Activated T-cell treated with anti-CD3 and anti-CD28 coated beads, Interleukin-2, amount 50 U/mL, for 48 hours (primary cell): ENCODE measurements at regions not wholly inside any gene's neighbourhood (a gene's known extent, or its start where the extent isn't known, plus 50 kb on each side); places are given as distances from the start of the nearest gene placed in this dataset.

Experiments
- DNase-seq, 2 experiments: peaks; one replicate each; pipeline ENCODE4 v3.0.0-alpha.2; 2020

- no peak for DNase-seq
These were observed 91.7 kb downstream of the DACT2 start for GRCh38 chr6:168227840-168228239.

DNA sequence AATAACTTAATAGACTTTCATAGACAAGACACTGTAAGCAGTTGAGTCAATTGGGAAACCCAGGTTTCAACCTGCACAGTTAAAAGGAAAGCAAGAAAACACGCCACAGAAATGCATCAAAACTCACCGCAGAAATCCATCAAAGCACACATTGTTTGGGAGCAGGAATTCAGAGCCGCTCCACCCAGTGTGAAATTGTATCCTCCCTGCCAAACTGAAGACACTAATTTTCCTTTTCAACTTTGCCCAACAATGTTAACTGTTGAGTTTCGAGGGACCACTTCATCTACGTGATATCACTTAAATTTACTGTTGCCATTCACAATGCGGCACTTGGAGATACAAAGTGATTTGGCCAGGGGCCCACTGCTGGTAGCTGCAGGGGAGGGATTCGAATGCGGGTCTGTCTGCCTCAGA is 92.7 kb downstream of the DACT2 start:
- no peak for DNase-seq

DNA sequence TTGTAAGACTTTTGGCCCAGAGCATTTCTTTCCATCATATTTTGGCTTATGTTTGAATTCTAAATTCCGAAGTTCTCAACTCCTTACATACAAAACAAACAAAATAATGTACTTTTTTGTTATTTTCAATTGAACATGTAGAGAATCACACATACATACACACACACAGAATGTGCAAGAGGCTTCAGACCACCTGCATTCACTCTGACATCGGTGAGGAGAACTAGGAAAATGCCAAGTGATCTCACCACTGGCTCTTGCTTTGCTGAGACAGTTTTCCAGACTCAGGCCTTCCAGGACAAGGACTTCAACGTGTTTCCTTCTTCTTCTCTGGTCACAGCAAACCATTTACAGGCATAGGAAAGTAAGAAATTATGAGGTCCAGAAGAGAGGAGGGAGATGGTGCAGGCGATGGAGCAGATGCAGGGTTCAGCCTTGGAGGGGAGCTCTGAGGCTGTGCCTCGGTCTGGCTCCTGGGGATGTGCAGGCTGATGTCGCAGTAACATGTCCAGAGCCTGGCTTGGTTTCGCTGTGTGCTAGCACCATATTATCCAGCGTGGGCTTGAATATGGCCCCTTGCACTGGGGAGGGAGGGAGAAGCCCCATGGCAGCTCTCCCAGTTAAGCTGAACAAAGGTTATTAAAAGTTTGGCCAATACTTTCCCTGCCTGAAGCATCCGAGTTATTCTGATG is 93.4 kb downstream of the DACT2 start:
- no peak for DNase-seq

DNA sequence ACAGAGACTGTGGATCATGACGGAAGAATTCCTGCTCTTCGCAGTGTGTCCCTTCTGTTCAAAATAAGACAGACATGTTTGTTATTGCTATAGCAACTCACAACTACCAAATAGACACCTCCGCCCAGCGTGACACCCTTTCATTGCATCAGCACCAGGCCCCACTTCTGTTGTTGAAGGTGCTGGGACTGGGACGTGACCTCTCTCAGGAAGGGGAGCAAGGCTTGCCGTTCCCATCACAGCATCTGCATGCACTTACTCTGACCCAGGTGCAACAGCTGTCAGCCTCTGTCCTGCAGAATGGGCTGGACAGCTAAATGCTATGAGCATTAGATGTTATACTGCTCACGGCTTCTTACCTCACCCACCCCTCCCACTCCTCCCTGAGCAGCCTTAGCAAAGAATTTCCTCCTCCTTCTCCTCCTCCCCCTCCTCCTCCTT is 94.1 kb downstream of the DACT2 start:
- no peak for DNase-seq

DNA sequence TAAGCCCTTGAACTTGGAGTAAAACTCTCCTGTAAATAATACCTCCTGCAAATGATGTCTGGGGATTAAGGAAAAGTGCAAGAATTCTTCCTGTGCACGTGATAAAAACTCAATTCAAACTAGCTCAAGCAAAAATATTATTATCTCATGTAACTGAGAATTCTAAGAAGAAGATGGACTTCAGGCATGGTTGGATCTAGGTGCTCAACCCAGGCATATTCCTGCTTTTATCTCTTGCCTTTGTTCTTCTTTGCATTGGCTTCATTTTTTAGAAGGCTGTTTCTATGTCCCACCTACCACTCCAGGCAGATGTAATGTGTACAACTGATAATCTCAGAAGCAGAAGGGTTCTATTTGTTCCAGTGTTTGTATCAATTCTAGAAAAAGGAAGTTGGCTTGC is 95.8 kb downstream of the DACT2 start:
- no peak for DNase-seq

- no peak for DNase-seq
These were observed 96.4 kb downstream of the DACT2 start for GRCh38 chr6:168223150-168223549.

DNA sequence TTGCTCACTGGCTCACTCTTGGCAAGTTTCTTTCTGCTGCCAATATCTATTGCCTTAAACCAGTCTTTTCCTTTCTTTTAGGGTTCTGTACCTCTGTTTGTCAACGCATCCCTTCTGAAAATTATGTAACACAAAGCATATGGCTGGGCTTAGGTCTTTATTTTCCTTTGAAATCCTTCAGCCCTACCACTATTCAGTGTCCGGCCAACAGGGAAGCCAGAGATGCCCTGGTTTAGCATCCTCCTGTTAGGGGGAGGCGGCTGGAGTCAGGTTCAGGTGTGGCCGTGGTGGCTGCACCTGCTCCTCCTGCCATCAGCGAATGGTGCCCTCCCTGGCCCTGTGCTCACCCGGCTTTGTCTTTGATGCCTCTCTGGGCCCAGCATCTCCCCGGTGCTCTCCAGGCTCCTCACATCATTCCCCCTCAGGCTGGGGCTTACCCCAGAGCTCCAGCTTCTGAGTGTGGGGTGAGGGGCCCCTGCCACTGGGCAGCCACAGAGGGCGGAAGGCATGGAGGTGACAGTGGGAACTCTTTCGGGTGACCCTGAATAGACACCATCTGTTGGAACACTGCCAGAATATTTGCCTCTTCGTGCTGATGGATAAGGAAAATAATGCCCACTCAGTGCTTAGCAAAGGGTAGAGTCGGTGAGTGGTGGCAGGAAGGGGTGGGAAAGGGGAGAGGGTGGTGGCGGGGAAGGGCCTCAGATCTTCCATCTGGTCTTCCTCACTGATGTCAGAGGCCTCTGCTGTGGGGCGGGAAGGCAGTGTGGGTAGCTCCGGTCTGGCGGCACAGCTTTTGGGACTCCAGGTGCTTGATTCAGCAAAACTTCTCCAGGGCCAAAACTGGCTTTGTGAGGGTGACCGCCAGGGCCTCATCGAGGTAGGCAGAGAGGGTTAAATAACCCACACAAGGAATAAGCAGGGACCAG is 97.2 kb downstream of the DACT2 start:
- no peak for DNase-seq

GRCh38 chr6:168221497-168222079 is 98.0 kb downstream of the DACT2 start:
- DNase-seq = no peak

GRCh38 chr6:168221000-168221399 is 98.6 kb downstream of the DACT2 start:
- no peak for DNase-seq

DNA sequence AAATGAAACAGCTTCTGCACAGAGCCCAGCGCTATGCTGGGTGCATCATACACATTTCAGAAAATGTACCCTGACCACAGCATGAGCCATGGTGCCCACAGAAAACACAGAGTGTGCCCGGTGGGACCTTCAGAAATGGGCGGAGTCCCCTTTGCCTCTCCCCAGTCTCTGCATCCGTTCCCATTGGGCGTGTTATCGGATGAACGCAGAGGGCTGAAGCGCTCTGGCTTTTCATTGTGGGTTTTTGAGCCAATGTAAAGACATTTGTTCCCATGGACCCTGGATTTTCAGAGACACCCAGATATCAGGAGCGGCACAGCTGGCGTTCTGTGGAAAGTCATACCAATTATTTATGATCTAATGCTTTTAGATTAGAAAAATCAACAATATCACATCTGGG is 99.8 kb downstream of the DACT2 start:
- no peak for DNase-seq

DNA sequence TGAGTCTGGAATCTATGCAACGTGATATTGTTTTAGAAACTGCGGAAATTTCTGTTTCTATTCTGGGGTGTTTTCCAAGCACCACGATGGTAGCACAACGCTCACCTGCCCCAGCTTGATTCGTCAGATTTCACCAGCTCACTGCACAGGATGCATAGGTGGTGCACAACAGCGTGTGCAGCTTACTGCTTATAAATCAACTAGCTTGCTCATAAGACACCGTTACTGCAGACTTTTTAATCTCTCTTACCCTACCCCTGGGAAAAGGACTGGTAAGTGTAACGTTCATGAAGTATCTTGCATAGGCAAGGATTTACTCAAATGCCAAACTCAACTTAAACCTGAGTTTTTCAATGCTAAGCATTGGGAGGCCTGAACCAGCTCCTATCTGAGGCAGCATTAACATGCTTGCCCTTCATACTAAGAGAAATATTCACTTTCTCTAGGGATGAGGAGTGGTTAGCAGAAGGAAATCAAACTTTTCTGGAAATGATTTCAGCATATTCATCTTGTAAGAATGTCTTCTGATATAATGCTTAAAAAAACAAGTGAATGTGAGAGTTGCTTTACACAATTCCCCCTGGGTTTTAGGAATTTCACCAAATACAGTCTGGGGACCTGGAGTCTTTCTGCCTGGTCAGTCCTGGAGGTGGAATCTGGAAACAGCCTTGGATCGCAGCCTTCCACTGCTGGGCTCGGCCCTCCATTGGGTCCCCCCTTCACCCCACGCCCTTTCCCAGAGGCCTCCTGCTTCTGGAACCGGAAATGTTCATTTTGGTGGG is 100.6 kb downstream of the DACT2 start:
- DNase-seq = no peak

GRCh38 chr6:168217880-168218537 is 101.6 kb downstream of the DACT2 start:
- DNase-seq = no peak

DNA sequence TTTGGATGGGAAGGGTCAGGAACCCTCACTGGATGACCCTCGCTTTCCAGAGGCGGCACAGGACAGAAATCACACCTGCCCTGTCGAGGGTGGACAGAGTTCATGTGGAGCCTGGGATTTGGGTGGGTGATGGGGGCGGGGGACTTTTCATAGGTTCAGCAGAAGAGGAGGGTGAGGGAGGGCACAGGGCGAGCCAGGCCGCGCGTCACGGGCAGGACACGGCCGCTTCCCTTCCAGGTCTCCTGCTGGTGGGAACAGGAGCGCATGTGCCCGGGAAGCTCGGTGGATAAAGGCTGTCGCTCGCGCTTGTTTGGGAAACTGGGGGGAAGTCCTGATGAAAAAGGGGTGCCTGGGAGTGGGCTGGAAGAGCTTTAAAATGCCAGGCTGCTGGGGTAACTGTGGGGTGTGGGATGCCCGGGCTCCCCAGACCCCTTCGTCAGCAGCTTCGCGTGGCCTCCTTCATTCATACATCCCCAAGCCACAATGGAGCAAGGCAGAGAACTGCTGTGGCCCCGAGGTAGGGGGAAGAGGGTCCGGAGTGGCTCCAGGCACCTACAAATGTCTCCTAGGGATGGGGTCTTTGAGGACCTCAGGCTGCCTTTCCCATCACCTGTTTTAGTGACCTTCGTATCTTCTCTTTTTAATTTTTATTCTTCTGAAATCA is 102.2 kb downstream of the DACT2 start:
- no peak for DNase-seq

- no peak for DNase-seq
These were observed 102.8 kb downstream of the DACT2 start for GRCh38 chr6:168216751-168217191.

DNA sequence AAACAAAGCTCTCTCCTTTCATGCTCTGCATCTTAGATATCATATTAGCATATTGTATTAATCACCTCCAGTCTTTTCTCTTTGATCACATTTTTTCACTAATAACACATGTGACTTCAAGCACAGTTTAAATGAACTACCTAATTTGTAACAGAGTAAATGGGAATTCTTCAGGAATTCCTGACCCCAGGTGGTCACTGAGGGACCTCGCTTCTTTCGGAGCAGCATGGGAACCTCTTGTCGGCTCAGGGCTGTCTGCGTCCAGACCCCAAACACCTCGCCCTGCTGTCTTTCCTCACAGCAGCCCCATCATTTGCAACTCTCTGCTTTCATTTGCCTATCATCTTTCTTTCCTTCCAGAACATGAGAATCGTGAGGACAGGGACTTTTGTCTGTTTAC is 103.5 kb downstream of the DACT2 start:
- DNase-seq = no peak

- DNase-seq = no peak
These were observed 104.3 kb downstream of the DACT2 start for GRCh38 chr6:168215121-168215808.

GRCh38 chr6:168214586-168215104 is 104.9 kb downstream of the DACT2 start:
- DNase-seq = no peak

DNA sequence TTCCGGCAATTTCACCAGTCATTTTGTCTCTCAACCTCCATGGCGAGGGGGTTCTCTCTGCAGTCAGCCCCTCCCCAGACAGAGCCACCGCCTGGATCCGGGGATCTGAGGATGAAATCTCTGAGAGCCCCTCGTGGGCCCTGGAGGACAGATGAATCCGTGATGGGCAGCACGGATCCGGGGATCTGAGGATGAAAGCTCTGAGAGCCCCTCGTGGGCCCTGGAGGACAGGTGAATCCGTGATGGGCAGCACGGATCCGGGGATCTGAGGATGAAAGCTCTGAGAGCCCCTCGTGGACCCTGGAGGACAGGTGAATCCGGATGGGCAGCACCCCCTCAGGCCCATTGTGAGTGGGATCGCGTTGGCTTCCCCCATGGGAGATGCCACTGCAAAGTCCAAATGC is 106.5 kb downstream of the DACT2 start:
- DNase-seq = no peak

DNA sequence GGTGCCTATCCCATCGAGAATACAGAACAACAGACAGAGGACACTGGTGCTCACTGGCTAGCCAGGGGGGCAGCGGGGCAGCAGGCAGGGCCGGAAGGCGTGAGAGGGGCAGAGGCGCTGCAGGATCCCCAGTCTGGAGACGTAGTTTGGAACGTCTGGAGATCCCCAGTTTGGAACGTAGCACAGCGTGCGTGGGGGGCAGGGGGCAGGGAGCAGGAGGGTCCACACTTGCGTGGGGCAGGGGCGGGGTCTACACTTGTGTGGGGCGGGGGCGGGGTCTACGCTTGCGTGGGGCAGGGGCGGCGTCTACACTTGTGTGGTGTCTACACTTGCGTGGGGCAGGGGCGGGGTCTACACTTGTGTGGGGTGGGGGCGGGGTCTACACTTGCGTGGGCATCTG is 107.2 kb downstream of the DACT2 start:
- DNase-seq = no peak

DNA sequence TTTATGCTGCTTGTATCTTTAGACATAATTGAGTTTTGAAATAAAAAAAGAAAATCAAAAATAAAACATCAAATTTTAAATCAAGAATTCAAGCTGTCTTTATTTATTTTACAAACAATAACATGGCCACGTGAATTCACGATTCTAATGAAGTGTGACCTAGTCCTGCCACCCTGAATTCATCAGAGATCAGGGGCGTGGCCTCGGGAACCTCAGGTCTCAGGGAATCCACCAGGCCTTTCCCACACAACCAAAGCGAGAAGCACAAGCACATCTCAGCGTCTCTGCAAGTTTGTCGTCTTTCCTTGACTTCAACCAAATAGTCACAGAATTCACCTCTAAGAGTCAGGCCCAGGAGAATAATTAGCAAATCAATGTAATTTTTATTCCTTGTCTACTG is 107.9 kb downstream of the DACT2 start:
- DNase-seq = no peak
